ENCODE measurements at regions not wholly inside any gene's neighbourhood (a gene's known extent, or its start where the extent isn't known, plus 50 kb on each side); places are given as distances from the start of the nearest gene placed in this dataset.

DNA sequence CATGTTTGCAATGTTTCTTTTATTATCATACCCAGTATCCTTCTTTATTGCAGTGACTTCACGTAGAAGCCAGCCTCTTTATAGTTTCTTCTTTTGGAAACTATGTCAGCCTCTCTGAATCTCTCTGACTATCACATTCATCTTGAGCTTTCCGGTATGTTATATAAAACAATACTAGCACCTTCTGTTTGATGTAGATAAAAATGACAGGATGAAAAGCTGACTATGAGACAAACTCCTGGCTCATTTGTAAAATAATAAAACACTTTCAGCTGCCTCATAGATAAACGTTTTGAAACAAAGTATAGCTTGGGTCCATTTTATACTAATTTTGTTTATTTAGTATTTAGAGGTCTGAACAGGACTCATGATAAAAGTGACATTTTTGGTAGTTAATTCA lies 1145.4 kb upstream of the NUDT12 start:
- TF ChIP-seq YY1 (IDR thresholded peaks at IDR 0.05; ENCODE audit: low read depth): no peak
- TF ChIP-seq, protein P1, sequence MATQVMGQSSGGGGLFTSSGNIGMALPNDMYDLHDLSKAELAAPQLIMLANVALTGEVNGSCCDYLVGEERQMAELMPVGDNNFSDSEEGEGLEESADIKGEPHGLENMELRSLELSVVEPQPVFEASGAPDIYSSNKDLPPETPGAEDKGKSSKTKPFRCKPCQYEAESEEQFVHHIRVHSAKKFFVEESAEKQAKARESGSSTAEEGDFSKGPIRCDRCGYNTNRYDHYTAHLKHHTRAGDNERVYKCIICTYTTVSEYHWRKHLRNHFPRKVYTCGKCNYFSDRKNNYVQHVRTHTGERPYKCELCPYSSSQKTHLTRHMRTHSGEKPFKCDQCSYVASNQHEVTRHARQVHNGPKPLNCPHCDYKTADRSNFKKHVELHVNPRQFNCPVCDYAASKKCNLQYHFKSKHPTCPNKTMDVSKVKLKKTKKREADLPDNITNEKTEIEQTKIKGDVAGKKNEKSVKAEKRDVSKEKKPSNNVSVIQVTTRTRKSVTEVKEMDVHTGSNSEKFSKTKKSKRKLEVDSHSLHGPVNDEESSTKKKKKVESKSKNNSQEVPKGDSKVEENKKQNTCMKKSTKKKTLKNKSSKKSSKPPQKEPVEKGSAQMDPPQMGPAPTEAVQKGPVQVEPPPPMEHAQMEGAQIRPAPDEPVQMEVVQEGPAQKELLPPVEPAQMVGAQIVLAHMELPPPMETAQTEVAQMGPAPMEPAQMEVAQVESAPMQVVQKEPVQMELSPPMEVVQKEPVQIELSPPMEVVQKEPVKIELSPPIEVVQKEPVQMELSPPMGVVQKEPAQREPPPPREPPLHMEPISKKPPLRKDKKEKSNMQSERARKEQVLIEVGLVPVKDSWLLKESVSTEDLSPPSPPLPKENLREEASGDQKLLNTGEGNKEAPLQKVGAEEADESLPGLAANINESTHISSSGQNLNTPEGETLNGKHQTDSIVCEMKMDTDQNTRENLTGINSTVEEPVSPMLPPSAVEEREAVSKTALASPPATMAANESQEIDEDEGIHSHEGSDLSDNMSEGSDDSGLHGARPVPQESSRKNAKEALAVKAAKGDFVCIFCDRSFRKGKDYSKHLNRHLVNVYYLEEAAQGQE (IDR thresholded peaks at IDR 0.05; ENCODE audit: low read depth): no peak
- TF ChIP-seq FOXM1 (IDR thresholded peaks at IDR 0.05; ENCODE audit: borderline replicate concordance, low read depth): no peak
- TF ChIP-seq TCF12 (IDR thresholded peaks at IDR 0.05; ENCODE audit: low read depth): no peak
- no peak for TF ChIP-seq RAD21 (IDR thresholded peaks at IDR 0.05; ENCODE audit: low read depth)
- TF ChIP-seq TAF1 (IDR thresholded peaks at IDR 0.05; ENCODE audit: low read depth): no peak
- no peak for TF ChIP-seq MAX (IDR thresholded peaks at IDR 0.05)
- no peak for TF ChIP-seq EP300 (IDR thresholded peaks at IDR 0.05; ENCODE audit: borderline replicate concordance)
- no peak for TF ChIP-seq CEBPB (IDR thresholded peaks at IDR 0.05)
- TF ChIP-seq NFIC (IDR thresholded peaks at IDR 0.05): no peak
- TF ChIP-seq USF1 (IDR thresholded peaks at IDR 0.05): no peak
